Ectodermal cell (in vitro differentiated cells): ENCODE measurements at regions not wholly inside any gene's neighbourhood (a gene's known extent, or its start where the extent isn't known, plus 50 kb on each side); places are given as distances from the start of the nearest gene placed in this dataset.

ENCODE experiments used
- H3K27ac ChIP-seq: 2 replicates; pipeline ENCODE4 v1.7.0; 2013; ENCODE audit warnings: mild to moderate bottlenecking, low read depth, low read length; ENCODE audit not compliant: insufficient read depth, poor library complexity, severe bottlenecking
- H3K27me3 ChIP-seq: 2 replicates; pipeline ENCODE4 v1.7.0; 2013; ENCODE audit warnings: mild to moderate bottlenecking, low read length; ENCODE audit not compliant: insufficient read depth, control insufficient read depth, poor library complexity, severe bottlenecking
- H3K36me3 ChIP-seq: one replicate; pipeline ENCODE4 v1.7.0; 2013; ENCODE audit warnings: low read length; ENCODE audit not compliant: control insufficient read depth, insufficient read depth
- H3K4me1 ChIP-seq: one replicate; pipeline ENCODE4 v1.7.0; 2013; ENCODE audit warnings: low read length; ENCODE audit not compliant: control insufficient read depth, insufficient read depth
- H3K4me3 ChIP-seq: 2 replicates; pipeline ENCODE4 v1.7.0; 2013; ENCODE audit warnings: low read depth, low read length, control low read depth; ENCODE audit not compliant: insufficient read depth
- H3K9me3 ChIP-seq: 2 replicates; pipeline ENCODE4 v1.7.0; 2013; ENCODE audit warnings: mild to moderate bottlenecking, low read length, moderate library complexity; ENCODE audit not compliant: control insufficient read depth
- WGBS, 2 experiments: methylation state at CpG; one replicate each; pipeline ENCODE4 v1.1.7; 2013; ENCODE audit warnings: missing lambda C conversion rate in 2 of 2; 5-methylcytosine and 5-hydroxymethylcytosine counted together

GRCh38 chr21:23690316-23690715 is 1917.0 kb downstream of the MRPL39 start:
- Histone ChIP-seq H3K36me3 (no peaks in the 10 kb centered on the region), H3K27me3 (no peaks in the 10 kb centered on the region), H3K9me3 (no peaks in the 10 kb centered on the region), H3K27ac (no peak overlapping the region), H3K4me1 (no peaks in the 10 kb centered on the region), H3K4me3 (no peak overlapping the region)
- 66 to 79% methylated on average over 2 of the region's 3 CpGs for WGBS, 2 experiments

GRCh38 chr21:23686737-23687523 is 1920.4 kb downstream of the MRPL39 start:
- H3K9me3 ChIP-seq, result no peaks in the 10 kb centered on the region
- H3K4me3 ChIP-seq, result no peak overlapping the region
- no peaks in the 10 kb centered on the region for H3K27me3 ChIP-seq
- 86% methylated on average over 2 of the region's 3 CpGs; no CpG with 5 or more reads in 1 of the 2 experiments for WGBS, 2 experiments
- H3K27ac ChIP-seq, result no peak overlapping the region
- H3K36me3 ChIP-seq, result no peaks in the 10 kb centered on the region
- no peaks in the 10 kb centered on the region for H3K4me1 ChIP-seq

- Histone ChIP-seq H3K36me3 (no peaks in the 10 kb centered on the region), H3K27ac (no peak overlapping the region), H3K4me1 (no peaks in the 10 kb centered on the region), H3K27me3 (no peaks in the 10 kb centered on the region), H3K9me3 (no peaks in the 10 kb centered on the region), H3K4me3 (no peak overlapping the region)
- 91% methylated on average over 1 to 2 of the region's 2 CpGs for WGBS, 2 experiments
Observed at GRCh38 chr21:23684431-23684830, 1922.8 kb downstream of the MRPL39 start.

- no peaks in the 10 kb centered on the region for H3K9me3 ChIP-seq
- H3K4me3 ChIP-seq, result no peak overlapping the region
- H3K36me3 ChIP-seq, result no peaks in the 10 kb centered on the region
- H3K4me1 ChIP-seq, result no peaks in the 10 kb centered on the region
- H3K27ac ChIP-seq, result no peak overlapping the region
- H3K27me3 ChIP-seq, result no peaks in the 10 kb centered on the region
- 69 to 75% methylated on average over 2 of the region's 3 CpGs for WGBS, 2 experiments
Observed at GRCh38 chr21:23664193-23664694, 1943.0 kb downstream of the MRPL39 start.

GRCh38 chr21:23660560-23660959 is 1946.7 kb downstream of the MRPL39 start:
- 85 to 93% methylated on average over 3 of the region's 3 CpGs for WGBS, 2 experiments

GRCh38 chr21:23644768-23645167 is 1962.5 kb downstream of the MRPL39 start:
- 80 to 91% methylated on average over 2 of the region's 2 CpGs for WGBS, 2 experiments
- Histone ChIP-seq H3K36me3 (no peaks in the 10 kb centered on the region), H3K27ac (no peak overlapping the region), H3K27me3 (no peaks in the 10 kb centered on the region), H3K9me3 (no peaks in the 10 kb centered on the region), H3K4me3 (no peak overlapping the region), H3K4me1 (no peaks in the 10 kb centered on the region)

More at GRCh38 chr21:23660560-23660959, 1946.7 kb downstream of the MRPL39 start:
- no peaks in the 10 kb centered on the region for H3K9me3 ChIP-seq
- no peaks in the 10 kb centered on the region for H3K4me1 ChIP-seq
- H3K4me3 ChIP-seq, result no peak overlapping the region
- H3K36me3 ChIP-seq, result no peaks in the 10 kb centered on the region
- H3K27ac ChIP-seq, result no peak overlapping the region
- no peaks in the 10 kb centered on the region for H3K27me3 ChIP-seq

GRCh38 chr21:23639721-23640120 is 1967.6 kb downstream of the MRPL39 start:
- Histone ChIP-seq H3K4me3 (no peak overlapping the region), H3K9me3 (no peaks in the 10 kb centered on the region), H3K4me1 (no peaks in the 10 kb centered on the region), H3K27me3 (no peaks in the 10 kb centered on the region), H3K36me3 (no peaks in the 10 kb centered on the region), H3K27ac (no peak overlapping the region)
- WGBS, 2 experiments, result 89 to 96% methylated on average over 1 of the region's 2 CpGs

GRCh38 chr21:23638131-23638695 is 1969.1 kb downstream of the MRPL39 start:
- no peaks in the 10 kb centered on the region for H3K36me3 ChIP-seq
- no peaks in the 10 kb centered on the region for H3K9me3 ChIP-seq
- no peaks in the 10 kb centered on the region for H3K4me1 ChIP-seq
- H3K4me3 ChIP-seq, result no peak overlapping the region
- no peaks in the 10 kb centered on the region for H3K27me3 ChIP-seq
- no peak overlapping the region for H3K27ac ChIP-seq
- 100% methylated on average over 1 of the region's 1 CpG; no CpG with 5 or more reads in 1 of the 2 experiments for WGBS, 2 experiments

- no peaks in the 10 kb centered on the region for H3K27me3 ChIP-seq
- no peaks in the 10 kb centered on the region for H3K4me1 ChIP-seq
- H3K9me3 ChIP-seq, result no peaks in the 10 kb centered on the region
- H3K36me3 ChIP-seq, result no peaks in the 10 kb centered on the region
- H3K4me3 ChIP-seq, result no peak overlapping the region
- WGBS, 2 experiments, result 69 to 79% methylated on average over 4 to 5 of the region's 5 CpGs
- no peak overlapping the region for H3K27ac ChIP-seq
Observed at GRCh38 chr21:23633447-23633940, 1973.8 kb downstream of the MRPL39 start.

GRCh38 chr21:23624281-23624680 is 1983.0 kb downstream of the MRPL39 start:
- WGBS, 2 experiments, result 83 to 85% methylated on average over 2 to 3 of the region's 3 CpGs
- H3K27ac ChIP-seq, result no peak overlapping the region
- H3K4me1 ChIP-seq, result no peaks in the 10 kb centered on the region
- no peak overlapping the region for H3K4me3 ChIP-seq
- H3K9me3 ChIP-seq, result no peaks in the 10 kb centered on the region
- H3K36me3 ChIP-seq, result no peaks in the 10 kb centered on the region
- no peaks in the 10 kb centered on the region for H3K27me3 ChIP-seq
